ENCODE measurements at regions not wholly inside any gene's neighbourhood (a gene's known extent, or its start where the extent isn't known, plus 50 kb on each side); places are given as distances from the start of the nearest gene placed in this dataset.
"Not testable (repeated sequence)": the region's sequence is repeated elsewhere in the genome, so short reads cannot be mapped to it uniquely, and the experiment has no call there.

- TF ChIP-seq, protein P1, sequence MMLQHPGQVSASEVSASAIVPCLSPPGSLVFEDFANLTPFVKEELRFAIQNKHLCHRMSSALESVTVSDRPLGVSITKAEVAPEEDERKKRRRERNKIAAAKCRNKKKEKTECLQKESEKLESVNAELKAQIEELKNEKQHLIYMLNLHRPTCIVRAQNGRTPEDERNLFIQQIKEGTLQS (IDR thresholded peaks at IDR 0.05; ENCODE audit: insufficient read depth, low read depth, low read length), result not testable (repeated sequence)
- TF ChIP-seq, protein P2, sequence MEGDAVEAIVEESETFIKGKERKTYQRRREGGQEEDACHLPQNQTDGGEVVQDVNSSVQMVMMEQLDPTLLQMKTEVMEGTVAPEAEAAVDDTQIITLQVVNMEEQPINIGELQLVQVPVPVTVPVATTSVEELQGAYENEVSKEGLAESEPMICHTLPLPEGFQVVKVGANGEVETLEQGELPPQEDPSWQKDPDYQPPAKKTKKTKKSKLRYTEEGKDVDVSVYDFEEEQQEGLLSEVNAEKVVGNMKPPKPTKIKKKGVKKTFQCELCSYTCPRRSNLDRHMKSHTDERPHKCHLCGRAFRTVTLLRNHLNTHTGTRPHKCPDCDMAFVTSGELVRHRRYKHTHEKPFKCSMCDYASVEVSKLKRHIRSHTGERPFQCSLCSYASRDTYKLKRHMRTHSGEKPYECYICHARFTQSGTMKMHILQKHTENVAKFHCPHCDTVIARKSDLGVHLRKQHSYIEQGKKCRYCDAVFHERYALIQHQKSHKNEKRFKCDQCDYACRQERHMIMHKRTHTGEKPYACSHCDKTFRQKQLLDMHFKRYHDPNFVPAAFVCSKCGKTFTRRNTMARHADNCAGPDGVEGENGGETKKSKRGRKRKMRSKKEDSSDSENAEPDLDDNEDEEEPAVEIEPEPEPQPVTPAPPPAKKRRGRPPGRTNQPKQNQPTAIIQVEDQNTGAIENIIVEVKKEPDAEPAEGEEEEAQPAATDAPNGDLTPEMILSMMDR (IDR thresholded peaks at IDR 0.05; ENCODE audit: control extremely low read depth in 1 of 3, insufficient read depth in 1 of 3, low read depth in 1 of 3, low read length in 3 of 3), result not testable (repeated sequence)
- TF ChIP-seq POLR2AphosphoS5 (IDR thresholded peaks at IDR 0.05; ENCODE audit: low read depth, low read length); POLR2A (IDR thresholded peaks at IDR 0.05; ENCODE audit: control extremely low read depth in 1 of 2, low read depth in 2 of 2, low read length in 2 of 2); SUZ12 (IDR thresholded peaks at IDR 0.05; ENCODE audit: low read length); RFX5 (IDR thresholded peaks at IDR 0.05; ENCODE audit: borderline replicate concordance, low read depth, low read length); RNF2 (IDR thresholded peaks at IDR 0.05; ENCODE audit: borderline replicate concordance, low read depth, low read length, missing control alignments, poor library complexity, severe bottlenecking): not testable (repeated sequence)
Observed at GRCh38 chr2:235443580-235443979, 50.3 kb upstream of the AGAP1 start.
